Activated CD4-positive, alpha-beta T cell treated with anti-CD3 and anti-CD28 coated beads, Interleukin-2, amount 50 U/mL, for 48 hours (primary cell): ENCODE measurements at regions not wholly inside any gene's neighbourhood (a gene's known extent, or its start where the extent isn't known, plus 50 kb on each side); places are given as distances from the start of the nearest gene placed in this dataset.
"Not testable (repeated sequence)": the region's sequence is repeated elsewhere in the genome, so short reads cannot be mapped to it uniquely, and the experiment has no call there.

Experiments used
- DNase-seq, 2 experiments: peaks; one replicate each; pipeline ENCODE4 v3.0.0-alpha.2; 2020

GRCh38 chr14:47929334-47929733 lies 253.9 kb upstream of the MDGA2 start:
- DNase-seq = no peak

GRCh38 chr14:47921133-47921532 lies 245.7 kb upstream of the MDGA2 start:
- no peak for DNase-seq

GRCh38 chr14:47919997-47920396 lies 244.6 kb upstream of the MDGA2 start:
- DNase-seq = no peak

GRCh38 chr14:47919334-47919846 lies 244.0 kb upstream of the MDGA2 start:
- no peak for DNase-seq

- no peak for DNase-seq
Measured at GRCh38 chr14:47917344-47917954, 242.0 kb upstream of the MDGA2 start.

GRCh38 chr14:47901141-47901540 lies 225.7 kb upstream of the MDGA2 start:
- DNase-seq = not testable (repeated sequence)

- no peak for DNase-seq
Measured at GRCh38 chr14:47899685-47900084, 224.3 kb upstream of the MDGA2 start.

- no peak for DNase-seq
Measured at GRCh38 chr14:47874350-47874749, 198.9 kb upstream of the MDGA2 start.

GRCh38 chr14:47872588-47872987 lies 197.2 kb upstream of the MDGA2 start:
- no peak for DNase-seq

- DNase-seq = no peak
Measured at GRCh38 chr14:47863441-47863840, 188.0 kb upstream of the MDGA2 start.

GRCh38 chr14:47857646-47858045 lies 182.2 kb upstream of the MDGA2 start:
- DNase-seq = no peak

- DNase-seq = no peak
Measured at GRCh38 chr14:47852278-47852677, 176.9 kb upstream of the MDGA2 start.

- no peak for DNase-seq
Measured at GRCh38 chr14:47846008-47846407, 170.6 kb upstream of the MDGA2 start.

GRCh38 chr14:47843236-47843635 lies 167.8 kb upstream of the MDGA2 start:
- DNase-seq = no peak

GRCh38 chr14:47833011-47833410 lies 157.6 kb upstream of the MDGA2 start:
- no peak for DNase-seq

GRCh38 chr14:47826809-47827208 lies 151.4 kb upstream of the MDGA2 start:
- DNase-seq = no peak

- no peak for DNase-seq
Measured at GRCh38 chr14:47822326-47822725, 146.9 kb upstream of the MDGA2 start.

GRCh38 chr14:47821135-47821534 lies 145.7 kb upstream of the MDGA2 start:
- no peak for DNase-seq

GRCh38 chr14:47790477-47790876 lies 115.1 kb upstream of the MDGA2 start:
- DNase-seq = no peak

GRCh38 chr14:47785058-47785457 lies 109.7 kb upstream of the MDGA2 start:
- no peak for DNase-seq

- DNase-seq = no peak
Measured at GRCh38 chr14:47778631-47779030, 103.2 kb upstream of the MDGA2 start.

GRCh38 chr14:47772652-47773051 lies 97.2 kb upstream of the MDGA2 start:
- no peak for DNase-seq

- DNase-seq = no peak
Measured at GRCh38 chr14:47763188-47763854, 87.9 kb upstream of the MDGA2 start.

- no peak for DNase-seq
Measured at GRCh38 chr14:47746986-47747385, 71.6 kb upstream of the MDGA2 start.

- no peak for DNase-seq
Measured at GRCh38 chr14:47744155-47744554, 68.8 kb upstream of the MDGA2 start.
